ENCODE measurements at regions not wholly inside any gene's neighbourhood (a gene's known extent, or its start where the extent isn't known, plus 50 kb on each side); places are given as distances from the start of the nearest gene placed in this dataset.

- no peaks in the 10 kb centered on the region for H3K23me2 ChIP-seq (ENCODE audit: low read depth, low read length)
- FAIRE-seq (no peak), DNase-seq (ENCODE audit: low read depth in 1 of 2, low spot score in 2 of 2) (no peak)
- H2BK15ac ChIP-seq (ENCODE audit: low read length), result no peak overlapping the region
- no peaks in the 10 kb centered on the region for H4K20me1 ChIP-seq (replicated peaks in 1 of 2; ENCODE audit: control insufficient read depth in 1 of 2, insufficient read depth in 2 of 2, low read length in 2 of 2)
- H3K4me3 ChIP-seq (ENCODE audit: extremely low read depth in 1 of 4, insufficient read depth in 2 of 4, low read depth in 3 of 4, low read length in 4 of 4), result no peak overlapping the region
- H3K27me3 ChIP-seq (replicated peaks in 1 of 4; ENCODE audit: control insufficient read depth in 3 of 4, extremely low read depth in 1 of 4, insufficient read depth in 3 of 4, low read length in 3 of 4), result no peaks in the 10 kb centered on the region
- no peak overlapping the region for H2BK12ac ChIP-seq (ENCODE audit: low read depth, low read length)
- H3K23ac ChIP-seq (ENCODE audit: insufficient read length), result no peak overlapping the region
- H2BK120ac ChIP-seq (replicated peaks; ENCODE audit: low read depth, low read length), result no peak overlapping the region
- no peak overlapping the region for H3K56ac ChIP-seq (replicated peaks; ENCODE audit: insufficient read length, low read depth, low read length)
- ChIA-PET POLR2A (ENCODE audit: partially characterized antibody) (no interaction called here), CTCF (ENCODE audit: partially characterized antibody) (interaction anchor here (0.5 to 1.4 kb wide), 2 partner anchors 9 to 17 kb away, joined by 3 to 6 read pairs; no protein-coding TSS in a partner anchor)
- TF ChIP-seq CREB1 (IDR thresholded peaks at IDR 0.05) (no peak), EP300 (IDR thresholded peaks at IDR 0.05; ENCODE audit: borderline replicate concordance in 1 of 2, low read depth in 2 of 2, low read length in 2 of 2) (no peak), YY1 (IDR thresholded peaks at IDR 0.05; ENCODE audit: low read depth, low read length) (no peak), BRCA1 (IDR thresholded peaks at IDR 0.05; ENCODE audit: low read depth, low read length) (no peak), KDM1A (IDR thresholded peaks at IDR 0.05; ENCODE audit: borderline replicate concordance, low read length) (no peak), E2F6 (IDR thresholded peaks at IDR 0.05) (no peak), GABPA (IDR thresholded peaks at IDR 0.05; ENCODE audit: borderline replicate concordance, insufficient read depth, low read length) (no peak), SP4 (IDR thresholded peaks at IDR 0.05; ENCODE audit: low read length) (no peak), RNF2 (IDR thresholded peaks at IDR 0.05; ENCODE audit: borderline replicate concordance, low read depth, low read length, missing control alignments, poor library complexity, severe bottlenecking) (no peak), HDAC6 (IDR thresholded peaks at IDR 0.05; ENCODE audit: low read depth, low read length) (no peak), BCL11A (IDR thresholded peaks at IDR 0.05; ENCODE audit: low read depth in 2 of 2, low read length in 2 of 2) (no peak)
- peaks cover 0 to 5% (median 0%) of the 10 kb centered on the region in 4 experiments; a peak in 2 of 7 replicates for H3K4me1 ChIP-seq (replicated peaks in 1 of 4; ENCODE audit: control insufficient read depth in 3 of 4, insufficient read depth in 4 of 4, low read length in 3 of 4)
- H2AK5ac ChIP-seq (ENCODE audit: low read depth, low read length), result no peak overlapping the region
- H3K4me2 ChIP-seq (ENCODE audit: insufficient read depth in 1 of 2, low read depth in 2 of 2, low read length in 2 of 2), result no peak overlapping the region
- H4K5ac ChIP-seq (ENCODE audit: insufficient read length, low read depth, low read length), result no peak overlapping the region
- no peak overlapping the region for H3K9ac ChIP-seq (replicated peaks in 1 of 4; ENCODE audit: extremely low read depth in 1 of 4, low read depth in 3 of 4, low read length in 3 of 4)
- H3K79me1 ChIP-seq (ENCODE audit: low read depth, low read length), result no peaks in the 10 kb centered on the region
- no peak overlapping the region for H3K18ac ChIP-seq (ENCODE audit: extremely low read depth, low read length)
- H2AFZ ChIP-seq (ENCODE audit: low read length), result peak overlapping the region; percentile 60; the same call in 1 of the 2 replicates
- peaks cover 0 to 2% of the 10 kb centered on the region in 2 experiments; a peak in 1 of 4 replicates for H3K9me3 ChIP-seq (ENCODE audit: insufficient read depth in 2 of 2, low read depth in 1 of 2, low read length in 1 of 2)
- H2BK20ac ChIP-seq (ENCODE audit: low read length), result no peak overlapping the region
- no peak overlapping the region for H3K27ac ChIP-seq (ENCODE audit: low read depth, low read length)
- no peaks in the 10 kb centered on the region for H3K36me3 ChIP-seq (ENCODE audit: control insufficient read depth in 2 of 4, insufficient read depth in 4 of 4, low read length in 3 of 4)
- no peak overlapping the region for H3K14ac ChIP-seq (ENCODE audit: insufficient read length)
- H3K4ac ChIP-seq (replicated peaks; ENCODE audit: insufficient read length, low read depth, low read length), result no peak overlapping the region
- H4K91ac ChIP-seq (replicated peaks; ENCODE audit: insufficient read length, low read length), result no peak overlapping the region
- no peak overlapping the region for H2BK5ac ChIP-seq (ENCODE audit: low read depth, low read length)
- 100% methylated on average over 2 of the region's 2 CpGs; no CpG with 5 or more reads in 1 of the 2 experiments for WGBS, 2 experiments (ENCODE audit: extremely low coverage in 1 of 2, insufficient coverage in 1 of 2, insufficient read length in 1 of 2, insufficient replicate concordance in 2 of 2, low coverage in 1 of 2, low lambda C conversion rate in 2 of 2, missing lambda C conversion rate in 1 of 2)
- no peaks in the 10 kb centered on the region for H3K79me2 ChIP-seq (ENCODE audit: control insufficient read depth in 1 of 2, insufficient read depth in 2 of 2, low read length in 2 of 2)
- H4K8ac ChIP-seq (ENCODE audit: extremely low read depth, insufficient read depth, low read length), result no peak overlapping the region
These were observed 75.8 kb downstream of the CAPZA3 start for GRCh38 chr12:18813753-18814152.

Data from H1 (cell line).